HG03354 (cell line): ENCODE measurements at regions not wholly inside any gene's neighbourhood (a gene's known extent, or its start where the extent isn't known, plus 50 kb on each side); places are given as distances from the start of the nearest gene placed in this dataset.

Source experiments
- ATAC-seq: cut with Tn5 transposase; IDR thresholded peaks from one replicate; pipeline ENCODE4 v1.9.1; 2021; ENCODE audit warnings: mild to moderate bottlenecking; ENCODE audit not compliant: unreplicated experiment, poor library complexity, severe bottlenecking

GRCh38 chrX:69238114-69238886 lies 73.0 kb upstream of the PJA1 start:
- ATAC-seq: no peak

GRCh38 chrX:69237236-69237635 lies 72.0 kb upstream of the PJA1 start:
- no peak for ATAC-seq

DNA sequence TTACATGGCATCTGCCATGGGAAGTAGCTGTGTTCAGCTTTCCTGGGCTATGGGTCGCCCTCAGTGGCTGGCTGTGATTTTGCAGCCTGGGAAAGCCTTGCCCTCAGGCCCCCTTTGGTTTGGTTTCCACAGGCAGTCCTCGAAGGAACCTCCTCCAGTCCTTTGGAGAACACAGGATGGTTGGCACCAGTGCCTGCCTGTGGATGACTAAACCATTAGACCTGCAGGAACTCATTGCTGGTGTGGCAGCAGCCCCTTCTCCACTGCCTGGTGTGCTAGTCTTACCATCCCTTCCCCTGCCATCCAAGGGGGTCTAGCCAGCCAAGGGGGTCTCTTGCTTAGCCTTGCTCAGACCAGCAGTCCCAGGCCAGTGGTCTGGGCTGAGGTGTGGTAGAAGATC lies 71.4 kb upstream of the PJA1 start:
- ATAC-seq: no peak

- ATAC-seq: no peak
Measured at GRCh38 chrX:69234624-69235023, 69.4 kb upstream of the PJA1 start.

GRCh38 chrX:69232945-69233344 lies 67.7 kb upstream of the PJA1 start:
- no peak for ATAC-seq

DNA sequence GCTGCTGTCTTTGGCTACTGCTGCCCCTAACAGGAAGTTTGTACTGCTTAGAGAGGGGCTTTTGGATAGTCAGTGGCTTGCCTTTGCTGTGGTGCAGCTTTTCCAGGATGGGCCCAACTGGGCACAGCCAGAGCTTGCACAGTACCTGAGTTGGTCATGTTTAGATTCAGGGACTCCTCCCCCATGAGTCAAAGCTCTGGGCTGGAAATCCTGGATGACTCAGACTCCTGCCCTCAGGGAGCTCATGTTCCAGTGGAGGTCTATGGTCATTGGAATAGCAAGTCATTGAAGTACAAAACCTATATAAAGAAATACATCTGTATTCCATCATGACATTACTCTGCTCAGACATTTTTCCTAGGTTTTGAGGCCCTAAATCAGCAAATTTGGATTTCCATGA lies 66.7 kb upstream of the PJA1 start:
- ATAC-seq: no peak

DNA sequence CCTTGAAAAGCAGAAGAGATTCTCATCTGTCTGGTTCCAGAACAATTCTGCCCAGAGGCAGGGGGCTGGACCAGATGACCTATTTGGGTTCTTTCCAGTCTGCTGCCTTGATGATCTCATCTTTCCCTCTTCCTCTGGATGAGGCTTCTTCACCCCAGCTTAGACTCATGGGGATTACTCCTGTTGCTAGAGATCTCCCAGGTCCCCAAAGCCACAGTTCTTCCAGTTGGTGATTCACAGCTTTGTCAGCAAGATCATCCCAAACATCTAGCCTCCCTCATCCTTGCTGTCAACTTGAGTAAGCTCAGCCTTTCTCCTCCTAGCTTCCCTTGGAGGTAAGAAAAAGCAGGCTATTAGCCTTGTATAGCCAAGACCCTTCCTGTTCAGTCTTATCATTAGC lies 64.2 kb upstream of the PJA1 start:
- no peak for ATAC-seq

DNA sequence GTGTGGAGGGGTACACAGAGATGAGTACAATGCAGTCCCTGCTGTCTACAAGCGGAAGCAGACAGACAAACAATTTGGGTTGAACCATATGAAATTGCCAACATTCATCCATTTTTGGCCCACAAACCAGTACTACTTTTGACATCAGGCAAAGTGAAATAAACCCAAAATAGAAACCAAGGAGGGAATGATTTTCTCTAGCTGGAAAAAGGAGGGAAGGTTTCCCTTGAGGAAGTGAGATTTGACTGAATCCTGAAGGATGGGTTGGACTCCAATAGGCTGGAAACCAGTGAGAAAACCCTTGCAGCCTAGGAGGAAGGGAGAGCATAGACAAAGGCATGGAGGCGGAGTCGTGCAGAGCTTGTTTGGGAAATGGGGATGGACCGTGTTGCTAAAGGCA lies 63.5 kb upstream of the PJA1 start:
- no peak for ATAC-seq

GRCh38 chrX:69226459-69227158 lies 61.4 kb upstream of the PJA1 start:
- no peak for ATAC-seq

DNA sequence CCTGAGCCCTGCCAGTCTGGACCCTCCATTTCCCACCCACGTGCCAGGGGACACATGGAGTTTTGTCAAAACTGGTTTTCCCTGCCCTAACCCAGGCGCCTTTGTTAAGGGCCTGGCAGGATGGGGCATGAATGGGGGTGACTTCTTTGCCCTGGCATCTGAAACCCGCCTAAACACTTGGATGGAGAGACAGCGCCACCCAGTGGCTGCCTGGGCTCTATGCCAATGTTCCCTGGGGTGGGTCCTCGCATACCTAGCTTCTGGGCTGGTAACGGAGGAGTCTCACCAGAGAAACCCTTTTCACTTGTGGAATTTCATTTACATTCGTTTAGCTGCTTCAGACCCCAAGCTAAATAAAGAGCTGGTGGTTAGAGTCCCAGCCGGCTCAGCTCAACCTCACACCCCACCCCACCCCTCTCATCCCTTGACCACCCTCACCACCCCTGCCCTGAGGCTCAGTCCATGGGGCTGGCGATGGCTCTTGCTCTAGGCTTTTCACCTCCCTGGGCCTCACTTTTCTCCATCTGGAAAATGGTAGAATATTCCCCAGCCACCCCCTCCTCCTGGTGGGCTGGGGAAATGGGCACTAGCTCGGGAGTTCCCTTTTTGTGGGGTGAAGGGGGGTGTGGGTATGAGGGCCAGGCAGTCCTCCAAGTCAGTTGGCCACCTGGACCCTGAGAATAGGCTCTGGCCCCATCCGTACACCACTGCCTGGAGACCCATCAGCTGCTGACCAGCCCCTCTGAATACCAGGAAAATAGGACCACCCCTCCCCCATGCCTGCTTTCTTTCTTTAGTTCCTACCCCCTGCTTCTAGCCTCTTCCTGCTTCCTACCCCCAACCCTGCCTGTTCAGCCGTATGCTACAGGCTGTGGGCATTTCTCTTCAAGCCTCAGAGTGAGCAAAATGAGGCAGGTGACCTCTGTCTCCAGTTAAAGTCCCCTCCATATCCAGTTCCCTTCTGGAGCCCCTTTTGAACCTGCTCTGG lies 57.1 kb upstream of the PJA1 start:
- peak; percentile 72 for ATAC-seq

- no peak for ATAC-seq
Measured at GRCh38 chrX:69221239-69222102, 56.2 kb upstream of the PJA1 start.

DNA sequence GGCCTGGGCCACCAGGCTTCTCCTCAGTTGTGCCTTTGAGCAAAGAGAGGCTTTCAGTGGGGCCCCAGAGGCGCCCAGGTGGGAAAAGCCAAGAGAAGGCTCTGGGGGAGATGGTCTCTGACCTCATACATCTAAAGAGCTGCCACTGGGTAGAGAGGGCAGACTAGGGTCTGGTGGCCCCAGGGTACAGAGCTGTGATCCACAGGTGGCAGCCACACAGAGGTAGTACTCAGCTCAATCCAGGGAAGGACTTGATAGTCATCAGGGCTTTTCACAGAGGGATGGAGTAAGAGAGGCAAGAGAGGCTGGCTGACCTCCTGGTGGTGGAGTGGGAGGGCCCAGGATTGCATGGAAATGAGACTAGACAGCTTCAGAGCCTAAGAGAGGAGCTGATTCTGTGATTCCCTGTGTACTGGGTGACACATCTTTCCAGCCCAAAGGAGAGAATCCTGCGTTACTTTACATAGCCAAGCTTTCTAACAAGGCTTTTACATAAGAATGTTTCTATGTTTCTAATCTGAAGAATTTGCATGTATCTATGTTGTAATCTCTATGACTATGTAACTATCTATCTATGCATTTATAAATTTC lies 53.2 kb upstream of the PJA1 start:
- ATAC-seq: no peak

- ATAC-seq: no peak
Measured at GRCh38 chrX:69216911-69217310, 51.7 kb upstream of the PJA1 start.

DNA sequence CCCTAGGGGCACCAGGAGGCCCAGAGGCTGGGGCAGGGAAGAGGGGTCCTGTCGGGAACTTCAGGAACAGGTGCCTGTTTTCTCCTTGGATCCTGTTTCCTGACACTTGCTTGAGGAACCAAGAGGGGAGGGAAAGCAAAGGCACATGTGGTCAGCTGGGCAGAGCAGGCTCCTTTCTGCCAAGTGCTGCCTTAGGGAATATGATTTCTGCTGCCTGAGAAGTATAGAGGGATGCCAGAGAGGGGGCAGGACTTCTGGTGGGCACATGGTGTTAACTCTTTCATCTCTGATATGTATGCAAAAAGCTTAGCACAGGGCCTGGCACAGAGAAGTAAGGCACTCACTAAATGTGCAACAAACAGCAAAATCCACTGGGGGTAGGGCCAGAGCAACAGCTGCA lies 51.2 kb upstream of the PJA1 start:
- ATAC-seq: no peak

GRCh38 chrX:69215161-69215875 lies 50.1 kb upstream of the PJA1 start:
- no peak for ATAC-seq
